Neuronal stem cell (in vitro differentiated cells): ENCODE measurements at regions not wholly inside any gene's neighbourhood (a gene's known extent, or its start where the extent isn't known, plus 50 kb on each side); places are given as distances from the start of the nearest gene placed in this dataset.

Source experiments
- DNase-seq: peaks from one replicate; pipeline ENCODE4 v3.0.0-alpha.2; 2013; ENCODE audit warnings: low spot score
- H2AFZ ChIP-seq: one replicate; pipeline ENCODE4 v1.6.1; 2013; ENCODE audit warnings: mild to moderate bottlenecking, low read length, inconsistent platforms
- H2AK5ac ChIP-seq: 2 replicates; pipeline ENCODE4 v1.6.1; 2013; ENCODE audit warnings: low read depth, mild to moderate bottlenecking, inconsistent platforms, low read length, moderate library complexity, mixed read lengths
- H2BK120ac ChIP-seq: 2 replicates; pipeline ENCODE4 v1.6.1; 2013; ENCODE audit warnings: low read depth, mild to moderate bottlenecking, inconsistent platforms, low read length, moderate library complexity, mixed read lengths
- H2BK12ac ChIP-seq: one replicate; pipeline ENCODE4 v1.6.1; 2013; ENCODE audit warnings: low read length, inconsistent platforms
- H2BK15ac ChIP-seq: 2 replicates; pipeline ENCODE4 v1.6.1; 2013; ENCODE audit warnings: mild to moderate bottlenecking, low read length, inconsistent platforms, mixed read lengths
- H2BK5ac ChIP-seq: one replicate; pipeline ENCODE4 v1.6.1; 2013; ENCODE audit warnings: inconsistent platforms, mild to moderate bottlenecking, low read length, moderate library complexity
- H3K14ac ChIP-seq: one replicate; pipeline ENCODE4 v1.6.1; 2013; ENCODE audit warnings: low read length, inconsistent platforms
- H3K18ac ChIP-seq: 2 replicates; pipeline ENCODE4 v1.6.1; 2013; ENCODE audit warnings: low read length, inconsistent platforms
- H3K23ac ChIP-seq: 2 replicates; pipeline ENCODE4 v1.6.1; 2013; ENCODE audit warnings: low read depth, mild to moderate bottlenecking, mixed read lengths, low read length, inconsistent platforms; ENCODE audit not compliant: poor library complexity
- H3K27ac ChIP-seq: replicated peaks from 3 replicates; pipeline ENCODE4 v1.5.1; 2013; ENCODE audit warnings: low read length, inconsistent platforms
- H3K27me3 ChIP-seq, 3 experiments: 2 replicates each; pipeline ENCODE4 v1.6.1; 2013; ENCODE audit warnings: low read length in 3 of 3, mild to moderate bottlenecking in 2 of 3, inconsistent platforms in 1 of 3, low read depth in 1 of 3, mixed read lengths in 1 of 3, moderate library complexity in 1 of 3; ENCODE audit not compliant: control insufficient read depth in 3 of 3, insufficient read depth in 3 of 3
- H3K36me3 ChIP-seq, 2 donors: replicated peaks in 1 of 2; 2 replicates each; pipeline ENCODE4 v1.6.1; 2013; ENCODE audit warnings: low read length in 2 of 2; ENCODE audit not compliant: control insufficient read depth in 2 of 2, insufficient read depth in 2 of 2
- H3K4ac ChIP-seq: 2 replicates; pipeline ENCODE4 v1.6.1; 2013; ENCODE audit warnings: inconsistent platforms, mild to moderate bottlenecking, low read length, moderate library complexity
- H3K4me1 ChIP-seq, 2 donors: 1 replicate in 1 of 2; 2 replicates in 1 of 2; pipeline ENCODE4 v1.6.1; 2013; ENCODE audit warnings: low read length in 2 of 2, low read depth in 1 of 2; ENCODE audit not compliant: control insufficient read depth in 2 of 2, insufficient read depth in 1 of 2
- H3K4me2 ChIP-seq: one replicate; pipeline ENCODE4 v1.6.1; 2013; ENCODE audit warnings: mild to moderate bottlenecking, low read length, inconsistent platforms; ENCODE audit not compliant: insufficient read depth, poor library complexity, severe bottlenecking
- H3K4me3 ChIP-seq, 2 donors: 2 replicates each; pipeline ENCODE4 v1.5.1; 2013; ENCODE audit warnings: low read length in 2 of 2, mild to moderate bottlenecking in 2 of 2, inconsistent platforms in 1 of 2, moderate library complexity in 1 of 2
- H3K79me1 ChIP-seq: one replicate; pipeline ENCODE4 v1.6.1; 2013; ENCODE audit warnings: low read depth, mild to moderate bottlenecking, inconsistent platforms, low read length, moderate library complexity
- H3K9ac ChIP-seq: one replicate; pipeline ENCODE4 v1.6.1; 2013; ENCODE audit warnings: mild to moderate bottlenecking, low read depth, low read length, inconsistent platforms; ENCODE audit not compliant: poor library complexity
- H3K9me3 ChIP-seq, 2 donors: replicated peaks in 1 of 2; 2 replicates each; pipeline versions ENCODE3 to v1.6.1; 2013; ENCODE audit warnings: low read length in 2 of 2, mild to moderate bottlenecking in 2 of 2, inconsistent platforms in 1 of 2, low read depth in 1 of 2, mixed read lengths in 1 of 2, moderate library complexity in 1 of 2; ENCODE audit not compliant: control insufficient read depth in 2 of 2, insufficient read depth in 1 of 2
- H4K8ac ChIP-seq: one replicate; pipeline ENCODE4 v1.6.1; 2013; ENCODE audit warnings: low read depth, mild to moderate bottlenecking, inconsistent platforms, low read length, moderate library complexity
- H4K91ac ChIP-seq: one replicate; pipeline ENCODE4 v1.6.1; 2013; ENCODE audit warnings: low read length, low read depth, mild to moderate bottlenecking, inconsistent platforms; ENCODE audit not compliant: poor library complexity
- WGBS, 2 donors: extraction: QIAGEN DNeasy Blood & Tissue Kit; methylation state at CpG; one replicate each; pipeline ENCODE4 v1.1.7; 2013; ENCODE audit warnings: missing lambda C conversion rate in 2 of 2, mixed read lengths in 1 of 2; ENCODE audit not compliant: insufficient read length in 2 of 2, insufficient replicate concordance in 1 of 2; ENCODE audit errors: extremely low coverage in 2 of 2; 5-methylcytosine and 5-hydroxymethylcytosine counted together

- Histone ChIP-seq H3K27ac (no peak overlapping the region), H3K4ac (no peak overlapping the region), H4K91ac (no peak overlapping the region), H3K18ac (no peak overlapping the region), H3K4me2 (no peak overlapping the region), H2AFZ (no peak overlapping the region), H2BK120ac (no peak overlapping the region), H3K79me1 (no peaks in the 10 kb centered on the region), H3K4me3 (no peak overlapping the region), H2BK12ac (no peak overlapping the region), H3K27me3 (peaks cover 0 to 4% (median 0%) of the 10 kb centered on the region in 3 experiments), H3K4me1 (peaks cover 0 to 2% of the 10 kb centered on the region in 2 donors), H4K8ac (no peak overlapping the region), H2BK15ac (no peak overlapping the region), H3K9me3 (no peaks in the 10 kb centered on the region), H3K36me3 (no peaks in the 10 kb centered on the region), H2AK5ac (no peak overlapping the region), H3K14ac (no peak overlapping the region), H2BK5ac (no peak overlapping the region), H3K9ac (no peak overlapping the region), H3K23ac (no peak overlapping the region)
- WGBS, 2 donors, result no CpG with 5 or more reads among the region's 4 CpGs
- DNase-seq, result no peak
Measured at GRCh38 chr9:115615821-115616665, 498.1 kb upstream of the TNC start.

GRCh38 chr9:115616666-115617239, 498.8 kb upstream of the TNC start:
- Histone ChIP-seq H2BK120ac (no peak overlapping the region), H3K4ac (no peak overlapping the region), H3K79me1 (no peaks in the 10 kb centered on the region), H2BK5ac (no peak overlapping the region), H3K14ac (no peak overlapping the region), H3K9ac (no peak overlapping the region), H3K36me3 (no peaks in the 10 kb centered on the region), H2AK5ac (no peak overlapping the region), H3K23ac (no peak overlapping the region), H4K91ac (no peak overlapping the region), H2BK15ac (no peak overlapping the region), H3K4me3 (no peak overlapping the region), H4K8ac (no peak overlapping the region), H3K27ac (no peak overlapping the region), H3K4me1 (peaks cover 0 to 2% of the 10 kb centered on the region in 2 donors), H2AFZ (no peak overlapping the region), H2BK12ac (no peak overlapping the region), H3K18ac (no peak overlapping the region), H3K4me2 (no peak overlapping the region), H3K9me3 (no peaks in the 10 kb centered on the region), H3K27me3 (peaks cover 0 to 4% (median 0%) of the 10 kb centered on the region in 3 experiments)
- no peak for DNase-seq
- whole genome bisulfite sequencing, 2 donors, result no CpG with 5 or more reads among the region's 2 CpGs

- no peak overlapping the region for H3K4me2 ChIP-seq
- no peak overlapping the region for H3K4ac ChIP-seq
Measured at GRCh38 chr9:115625251-115625650, 507.3 kb upstream of the TNC start.

GRCh38 chr9:115625954-115626353, 508.0 kb upstream of the TNC start:
- Histone ChIP-seq H3K4me1 (peaks cover 9 to 15% of the 10 kb centered on the region in 2 donors), H3K18ac (no peak overlapping the region), H3K4ac (no peak overlapping the region), H3K27ac (no peak overlapping the region), H4K8ac (no peak overlapping the region), H2BK12ac (no peak overlapping the region), H3K4me3 (no peak overlapping the region), H2BK120ac (no peak overlapping the region), H3K36me3 (no peaks in the 10 kb centered on the region), H4K91ac (no peak overlapping the region), H3K14ac (no peak overlapping the region), H2AK5ac (no peak overlapping the region), H3K27me3 (peaks cover 0 to 21% (median 0%) of the 10 kb centered on the region in 3 experiments), H3K23ac (no peak overlapping the region), H3K9me3 (peaks cover 0 to 5% of the 10 kb centered on the region in 2 donors), H2AFZ (no peak overlapping the region), H2BK5ac (no peak overlapping the region), H2BK15ac (no peak overlapping the region), H3K79me1 (no peaks in the 10 kb centered on the region), H3K4me2 (no peak overlapping the region), H3K9ac (no peak overlapping the region)
- WGBS, 2 donors, result no CpG with 5 or more reads among the region's 5 CpGs
- DNase-seq, result no peak

More at GRCh38 chr9:115625251-115625650, 507.3 kb upstream of the TNC start:
- Histone ChIP-seq H3K27me3 (peaks cover 0 to 21% (median 0%) of the 10 kb centered on the region in 3 experiments), H3K27ac (no peak overlapping the region), H2BK120ac (no peak overlapping the region), H3K4me3 (no peak overlapping the region), H3K18ac (no peak overlapping the region), H3K4me1 (peaks cover 6 to 12% of the 10 kb centered on the region in 2 donors), H3K14ac (no peak overlapping the region), H3K9me3 (peaks cover 0 to 5% of the 10 kb centered on the region in 2 donors), H3K23ac (no peak overlapping the region), H3K79me1 (no peaks in the 10 kb centered on the region), H2AK5ac (no peak overlapping the region), H4K8ac (no peak overlapping the region), H2BK5ac (no peak overlapping the region), H4K91ac (no peak overlapping the region), H2BK15ac (no peak overlapping the region), H2AFZ (no peak overlapping the region), H2BK12ac (no peak overlapping the region), H3K36me3 (no peaks in the 10 kb centered on the region), H3K9ac (no peak overlapping the region)
- no peak for DNase-seq
